ENCODE measurements at regions not wholly inside any gene's neighbourhood (a gene's known extent, or its start where the extent isn't known, plus 50 kb on each side); places are given as distances from the start of the nearest gene placed in this dataset.

DNA sequence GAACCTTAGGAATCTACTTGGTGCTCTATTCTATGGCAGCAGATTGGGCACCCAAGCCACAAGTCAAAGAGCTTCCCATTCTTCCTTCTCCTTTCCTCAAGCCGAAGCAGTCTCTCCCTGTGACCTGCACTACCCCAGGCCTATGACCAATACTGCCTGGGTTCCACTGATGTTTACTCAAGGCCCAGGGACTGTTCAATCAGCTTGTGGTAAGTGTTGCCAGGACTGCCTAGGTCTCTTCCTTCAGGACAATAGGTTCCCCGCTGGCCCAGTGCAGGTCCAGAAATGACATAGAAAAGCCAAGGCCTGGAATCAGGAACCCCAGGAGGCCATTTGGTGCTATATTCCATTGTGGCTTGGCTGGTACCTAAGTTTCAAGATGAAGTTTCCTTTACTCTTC is 397.9 kb downstream of the ZIC4 start:
- no peak for TF ChIP-seq POLR2AphosphoS5 (IDR thresholded peaks at IDR 0.05; ENCODE audit: borderline replicate concordance, low read depth, low read length)
- no peak for TF ChIP-seq EZH2 (IDR thresholded peaks at IDR 0.05)
- TF ChIP-seq FOXP2 (optimal IDR thresholded peaks at IDR 0.05; ENCODE audit: control extremely low read depth, extremely low read length, insufficient read depth) = no peak
